Lung (tissue), 11 donors: ENCODE measurements at regions not wholly inside any gene's neighbourhood (a gene's known extent, or its start where the extent isn't known, plus 50 kb on each side); places are given as distances from the start of the nearest gene placed in this dataset.

Experiments
- ATAC-seq: fragments of 200-7000 bp; cut with Tn5 transposase; one replicate; pipeline ENCODE4 v1.9.1; 2020; ENCODE audit warnings: moderate number of reproducible peaks; ENCODE audit not compliant: insufficient read depth, low FRiP score
- DNase-seq, 3 donors: peaks; one replicate each; pipeline ENCODE4 v3.0.0-alpha.2; 2013 to 2017
- H3K27ac ChIP-seq, 2 donors: one replicate each; pipeline ENCODE4 v1.5.1; 2013; ENCODE audit warnings: mild to moderate bottlenecking in 2 of 2, moderate library complexity in 2 of 2, control low read depth in 1 of 2, inconsistent platforms in 1 of 2, low read depth in 1 of 2, low read length in 1 of 2
- H3K27me3 ChIP-seq, 3 donors: one replicate each; pipeline ENCODE4 v1.5.1; 2013; ENCODE audit warnings: low read length in 2 of 3; ENCODE audit not compliant: control insufficient read depth in 3 of 3, insufficient read depth in 3 of 3
- H3K36me3 ChIP-seq, 4 donors: one replicate each; pipeline ENCODE4 v1.5.1; 2013; ENCODE audit warnings: low read length in 4 of 4, mild to moderate bottlenecking in 1 of 4, moderate library complexity in 1 of 4; ENCODE audit not compliant: control insufficient read depth in 4 of 4, insufficient read depth in 4 of 4
- H3K4me1 ChIP-seq, 5 donors: one replicate each; pipeline ENCODE4 v1.5.1; 2013; ENCODE audit warnings: low read length in 5 of 5, mild to moderate bottlenecking in 2 of 5, moderate library complexity in 1 of 5; ENCODE audit not compliant: control insufficient read depth in 5 of 5, insufficient read depth in 5 of 5
- H3K4me3 ChIP-seq: one replicate; pipeline ENCODE4 v1.5.1; 2013; ENCODE audit warnings: mild to moderate bottlenecking, control low read depth, moderate library complexity
- H3K9ac ChIP-seq, 2 donors: one replicate each; pipeline ENCODE4 v1.5.1; 2013; ENCODE audit warnings: low read length in 2 of 2, control low read depth in 1 of 2; ENCODE audit not compliant: insufficient read depth in 1 of 2
- H3K9me3 ChIP-seq, 4 donors: one replicate each; pipeline ENCODE4 v1.5.1; 2013; ENCODE audit warnings: low read length in 3 of 4, mild to moderate bottlenecking in 1 of 4, moderate library complexity in 1 of 4; ENCODE audit not compliant: control insufficient read depth in 4 of 4, insufficient read depth in 3 of 4
- CTCF ChIP-seq: IDR thresholded peaks from 2 replicates; pipeline ENCODE4 v1.5.1; 2012; ENCODE audit warnings: mild to moderate bottlenecking; ENCODE audit errors: control extremely low read depth, extremely low read depth
- WGBS, 2 donors: extraction: QIAGEN DNeasy Blood & Tissue Kit; methylation state at CpG; one replicate each; pipeline ENCODE4 v1.1.7; 2013; 5-methylcytosine and 5-hydroxymethylcytosine counted together
- donor health status: control.
- donor health status: control.
- donor health status: Bipolar disorder and iron deficiency.
- donor health status: healthy.
- donor health status: DM: yes; HTN: yes; CAD: no.

DNA sequence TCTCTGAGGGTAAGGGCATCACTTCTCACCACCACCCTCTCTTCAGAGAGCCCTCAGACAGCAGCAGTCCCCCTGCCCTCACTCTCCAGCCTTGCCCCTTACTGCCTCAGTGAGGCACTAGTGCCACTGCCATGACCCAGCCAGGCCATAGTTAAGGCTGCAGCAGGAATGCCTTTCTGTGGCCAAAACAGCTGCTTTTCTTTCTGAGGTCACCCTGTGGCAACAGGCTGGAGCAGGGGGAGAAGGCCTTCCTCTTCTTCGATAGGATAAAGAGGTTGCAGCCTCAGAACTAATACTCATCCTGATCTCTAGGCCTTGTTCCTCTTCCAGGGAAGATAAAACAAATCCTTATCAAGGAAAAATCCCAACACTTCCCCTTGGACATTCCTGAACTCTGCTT is 56.8 kb upstream of the ECI2 start:
- TF ChIP-seq CTCF: no peak
- H3K36me3 ChIP-seq: no peaks in the 10 kb centered on the region
- ATAC-seq: no peak
- WGBS, 2 donors: 70 to 85% methylated on average over 1 of the region's 1 CpG
- H3K4me1 ChIP-seq: no peaks in the 10 kb centered on the region
- H3K27ac ChIP-seq: no peak overlapping the region
- no peak overlapping the region for H3K4me3 ChIP-seq
- H3K9ac ChIP-seq: no peak overlapping the region
- H3K9me3 ChIP-seq: peaks cover 0 to 2% (median 0%) of the 10 kb centered on the region in 4 donors
- DNase-seq: no peak
- H3K27me3 ChIP-seq: no peaks in the 10 kb centered on the region

- H3K27me3 ChIP-seq: no peaks in the 10 kb centered on the region
- no peak for DNase-seq
- ATAC-seq: no peak
- TF ChIP-seq CTCF: no peak
- 96 to 97% methylated on average over 25 to 27 of the region's 27 CpGs for WGBS, 2 donors
- H3K27ac ChIP-seq: no peak overlapping the region
- peaks cover 0 to 2% (median 0%) of the 10 kb centered on the region in 4 donors for H3K9me3 ChIP-seq
- H3K9ac ChIP-seq: no peak overlapping the region
- H3K4me3 ChIP-seq: no peak overlapping the region
- no peaks in the 10 kb centered on the region for H3K4me1 ChIP-seq
- H3K36me3 ChIP-seq: no peaks in the 10 kb centered on the region
Observed at GRCh38 chr6:4191271-4191721, 55.9 kb upstream of the ECI2 start.

- Histone ChIP-seq H3K4me1 (no peaks in the 10 kb centered on the region), H3K4me3 (no peak overlapping the region), H3K36me3 (no peaks in the 10 kb centered on the region), H3K9me3 (peaks cover 0 to 3% (median 0%) of the 10 kb centered on the region in 4 donors), H3K27me3 (no peaks in the 10 kb centered on the region), H3K27ac (no peak overlapping the region), H3K9ac (no peak overlapping the region)
- 89 to 95% methylated on average over 10 of the region's 10 CpGs for WGBS, 2 donors
- no peak for DNase-seq
- ATAC-seq: no peak
- no peak for TF ChIP-seq CTCF
Observed at GRCh38 chr6:4189249-4189648, 53.9 kb upstream of the ECI2 start.

GRCh38 chr6:4188801-4189200 is 53.4 kb upstream of the ECI2 start:
- WGBS, 2 donors: 95% methylated on average over 25 of the region's 25 CpGs
- H3K9ac ChIP-seq: no peak overlapping the region
- no peak overlapping the region for H3K4me3 ChIP-seq
- peaks cover 0 to 3% (median 0%) of the 10 kb centered on the region in 4 donors for H3K9me3 ChIP-seq
- no peak for TF ChIP-seq CTCF
- DNase-seq: no peak
- no peak overlapping the region for H3K27ac ChIP-seq
- H3K27me3 ChIP-seq: no peaks in the 10 kb centered on the region
- no peaks in the 10 kb centered on the region for H3K36me3 ChIP-seq
- no peaks in the 10 kb centered on the region for H3K4me1 ChIP-seq
- ATAC-seq: no peak
